Muscle layer of duodenum (tissue), 2 donors: ENCODE measurements at regions not wholly inside any gene's neighbourhood (a gene's known extent, or its start where the extent isn't known, plus 50 kb on each side); places are given as distances from the start of the nearest gene placed in this dataset.
"Not testable (repeated sequence)": the region's sequence is repeated elsewhere in the genome, so short reads cannot be mapped to it uniquely, and the experiment has no call there.

Experiments
- H3K27ac ChIP-seq: one replicate; pipeline ENCODE4 v1.7.0; 2013; ENCODE audit warnings: mild to moderate bottlenecking, low read length
- H3K27me3 ChIP-seq: one replicate; pipeline ENCODE4 v1.7.0; 2013; ENCODE audit warnings: low read depth, mild to moderate bottlenecking, control low read depth, low read length
- H3K36me3 ChIP-seq, 2 donors: one replicate each; pipeline ENCODE4 v1.7.0; 2013; ENCODE audit warnings: low read length in 2 of 2, control low read depth in 1 of 2, mild to moderate bottlenecking in 1 of 2; ENCODE audit not compliant: insufficient read depth in 2 of 2, control insufficient read depth in 1 of 2
- H3K4me1 ChIP-seq, 2 donors: one replicate each; pipeline ENCODE4 v1.7.0; 2013; ENCODE audit warnings: low read length in 2 of 2, mild to moderate bottlenecking in 2 of 2, control low read depth in 1 of 2, moderate library complexity in 1 of 2; ENCODE audit not compliant: insufficient read depth in 2 of 2, control insufficient read depth in 1 of 2
- H3K4me3 ChIP-seq, 2 donors: one replicate each; pipeline ENCODE4 v1.7.0; 2013; ENCODE audit warnings: low read length in 2 of 2, low read depth in 1 of 2, mild to moderate bottlenecking in 1 of 2
- H3K9me3 ChIP-seq, 2 donors: one replicate each; pipeline ENCODE4 v1.7.0; 2013; ENCODE audit warnings: low read length in 2 of 2, control low read depth in 1 of 2, mild to moderate bottlenecking in 1 of 2; ENCODE audit not compliant: control insufficient read depth in 1 of 2
- donor health status: healthy.

DNA sequence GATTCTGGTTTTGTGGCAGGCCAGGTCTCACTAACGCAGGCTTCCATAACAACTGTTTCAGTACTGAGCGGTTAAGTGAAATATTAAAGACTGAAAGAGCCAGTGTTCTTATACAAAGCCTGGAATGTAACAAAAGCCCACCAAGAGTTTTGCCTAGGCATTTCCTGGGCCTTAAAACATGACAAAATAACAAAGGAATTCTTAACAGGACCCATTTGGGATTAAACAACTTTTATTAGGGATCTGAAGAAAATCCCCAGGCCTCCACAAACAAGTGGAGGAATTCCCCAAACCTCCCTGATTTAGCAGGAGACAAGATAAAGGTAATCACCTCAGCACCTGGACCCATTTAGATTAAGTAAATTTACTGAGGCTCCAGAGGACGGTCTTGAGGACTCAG is 799.7 kb upstream of the SPRY2 start:
- Histone ChIP-seq H3K4me3 (no peak overlapping the region), H3K9me3 (no peaks in the 10 kb centered on the region), H3K27me3 (no peaks in the 10 kb centered on the region), H3K4me1 (no peaks in the 10 kb centered on the region), H3K27ac (no peak overlapping the region), H3K36me3 (no peaks in the 10 kb centered on the region)

DNA sequence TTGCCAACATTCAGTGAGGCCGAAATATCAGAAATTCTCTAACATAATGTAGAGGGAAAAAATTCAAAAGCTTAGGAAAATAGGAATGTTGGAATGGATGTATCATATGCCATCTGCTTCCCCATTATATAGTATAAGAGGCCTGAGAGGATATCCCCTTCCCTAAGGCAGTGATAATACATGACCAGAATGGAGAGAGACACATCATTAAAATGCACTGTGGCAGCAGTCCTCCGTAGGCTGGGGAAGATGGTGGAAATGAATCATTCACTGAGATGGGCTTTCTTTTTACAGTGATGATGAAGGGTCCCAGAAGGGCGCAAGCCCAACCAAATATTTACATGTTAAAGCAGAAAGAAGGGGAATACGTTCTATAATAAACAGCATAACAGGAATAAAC is 799.1 kb upstream of the SPRY2 start:
- Histone ChIP-seq H3K9me3 (no peaks in the 10 kb centered on the region), H3K27me3 (no peaks in the 10 kb centered on the region), H3K4me1 (no peaks in the 10 kb centered on the region), H3K36me3 (no peaks in the 10 kb centered on the region), H3K4me3 (no peak overlapping the region), H3K27ac (no peak overlapping the region)

DNA sequence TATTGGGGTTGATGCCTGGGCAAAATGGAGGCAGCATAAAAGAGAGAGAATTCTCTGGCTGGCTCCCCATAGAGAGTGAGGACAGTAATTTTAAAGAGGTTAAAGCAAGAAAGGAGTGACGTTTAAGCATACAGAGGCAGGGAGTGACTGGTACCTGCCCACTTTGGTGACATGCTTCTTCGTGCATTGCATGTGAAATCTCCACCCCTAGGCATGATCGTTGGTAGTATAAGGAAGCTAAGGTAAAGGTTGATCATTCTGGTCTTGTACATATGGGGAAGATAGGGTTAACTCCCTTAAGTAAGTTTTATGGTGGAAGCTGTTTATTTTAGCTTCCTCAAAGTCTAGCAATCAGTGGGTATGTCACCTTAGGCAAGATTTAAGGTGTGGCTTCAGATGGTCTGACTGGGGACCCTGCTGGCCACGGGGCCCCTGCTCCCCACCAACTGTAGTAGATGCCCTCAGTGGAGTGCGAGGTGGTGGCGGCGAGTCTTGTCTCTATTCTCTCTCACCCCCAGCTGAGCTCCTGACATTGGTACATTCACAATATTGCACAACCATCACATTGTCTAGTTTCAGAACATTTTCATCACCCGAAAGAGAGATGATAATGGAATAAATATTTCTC is 797.5 kb upstream of the SPRY2 start:
- no peaks in the 10 kb centered on the region for H3K36me3 ChIP-seq
- H3K27ac ChIP-seq = no peak overlapping the region
- H3K4me1 ChIP-seq = no peaks in the 10 kb centered on the region
- no peak overlapping the region for H3K4me3 ChIP-seq
- no peaks in the 10 kb centered on the region for H3K27me3 ChIP-seq
- H3K9me3 ChIP-seq = no peaks in the 10 kb centered on the region

DNA sequence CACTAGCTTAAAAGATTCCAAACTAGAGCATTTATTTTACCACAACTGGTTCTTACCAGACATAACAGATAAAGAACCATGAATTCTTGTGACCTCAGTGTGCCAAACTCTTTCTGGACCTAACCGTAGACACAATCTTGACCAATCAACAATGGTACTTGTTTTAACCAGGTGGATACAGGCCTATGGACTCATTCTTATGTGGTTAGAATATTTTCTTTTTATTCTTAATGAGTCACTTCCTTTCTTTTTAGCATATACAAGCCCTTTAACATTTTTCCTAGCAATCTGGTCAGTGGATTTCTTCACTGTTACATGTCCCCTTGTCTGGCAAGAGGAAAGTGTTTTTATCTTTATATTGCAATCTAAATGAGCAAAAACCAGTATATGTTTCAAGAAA is 792.1 kb upstream of the SPRY2 start:
- Histone ChIP-seq H3K9me3 (no peaks in the 10 kb centered on the region), H3K4me1 (no peaks in the 10 kb centered on the region), H3K27ac (no peak overlapping the region), H3K27me3 (no peaks in the 10 kb centered on the region), H3K4me3 (no peak overlapping the region), H3K36me3 (no peaks in the 10 kb centered on the region)

DNA sequence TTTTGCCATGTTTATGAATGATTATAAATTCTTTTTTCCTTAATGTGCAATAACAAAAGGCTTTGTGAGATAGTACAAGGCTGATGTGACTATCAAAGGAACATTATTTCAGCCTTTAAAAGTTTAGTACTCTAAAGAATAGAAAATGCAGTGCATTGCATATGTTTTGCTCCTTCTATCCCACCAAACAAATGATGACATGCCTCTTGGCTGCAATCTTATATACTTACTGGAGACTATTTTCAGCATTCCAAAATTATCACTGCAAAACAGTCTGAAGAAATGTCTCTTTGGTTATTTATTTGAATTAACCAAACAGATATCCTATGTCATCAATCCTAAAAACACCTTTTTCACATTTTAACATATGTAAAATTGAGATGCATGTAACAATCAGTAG is 776.5 kb upstream of the SPRY2 start:
- Histone ChIP-seq H3K36me3 (no peaks in the 10 kb centered on the region), H3K4me3 (no peak overlapping the region), H3K9me3 (no peaks in the 10 kb centered on the region), H3K4me1 (no peaks in the 10 kb centered on the region), H3K27me3 (no peaks in the 10 kb centered on the region), H3K27ac (no peak overlapping the region)

DNA sequence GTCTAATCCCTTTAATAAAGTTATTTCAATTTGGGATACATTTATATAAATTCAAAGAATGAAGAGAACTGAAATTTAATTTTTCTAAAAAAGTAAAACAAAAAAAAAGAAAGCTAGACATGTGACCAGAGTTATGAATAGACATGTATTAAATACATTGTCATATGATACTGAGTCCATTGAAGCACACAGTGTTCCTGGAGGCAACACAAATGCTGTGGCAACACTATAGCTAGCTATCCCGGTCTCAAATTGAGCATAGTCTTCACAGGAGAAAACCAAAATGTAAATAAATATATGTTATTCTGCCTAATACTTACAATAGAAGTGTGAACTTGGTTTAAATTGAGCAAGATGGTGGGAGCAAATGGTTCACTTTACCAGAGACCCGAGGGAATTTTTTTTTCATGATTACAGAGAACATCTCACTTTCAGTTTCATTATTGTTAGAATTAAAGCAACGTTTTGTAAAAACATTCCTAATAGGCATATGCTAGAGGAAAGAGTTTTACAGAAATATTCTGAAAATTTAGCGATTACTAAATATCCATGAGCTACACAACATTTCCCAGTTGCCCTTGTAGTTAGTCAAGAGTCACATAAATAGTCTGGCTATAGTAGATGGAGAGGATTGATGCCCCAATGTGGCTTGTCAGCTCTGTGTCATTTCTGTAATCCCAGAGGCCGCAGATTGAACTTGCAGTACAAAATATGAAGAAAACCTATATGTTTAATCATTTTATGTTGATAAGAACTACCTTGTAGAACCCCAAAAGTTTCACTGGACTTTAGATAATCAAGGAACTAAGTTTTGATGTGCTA is 775.7 kb upstream of the SPRY2 start:
- peak overlapping the region in 1 of 2 donors; percentile 38 for H3K4me3 ChIP-seq
- H3K4me1 ChIP-seq = no peaks in the 10 kb centered on the region
- H3K36me3 ChIP-seq = no peaks in the 10 kb centered on the region
- H3K27ac ChIP-seq = no peak overlapping the region
- no peaks in the 10 kb centered on the region for H3K27me3 ChIP-seq
- H3K9me3 ChIP-seq = no peaks in the 10 kb centered on the region

DNA sequence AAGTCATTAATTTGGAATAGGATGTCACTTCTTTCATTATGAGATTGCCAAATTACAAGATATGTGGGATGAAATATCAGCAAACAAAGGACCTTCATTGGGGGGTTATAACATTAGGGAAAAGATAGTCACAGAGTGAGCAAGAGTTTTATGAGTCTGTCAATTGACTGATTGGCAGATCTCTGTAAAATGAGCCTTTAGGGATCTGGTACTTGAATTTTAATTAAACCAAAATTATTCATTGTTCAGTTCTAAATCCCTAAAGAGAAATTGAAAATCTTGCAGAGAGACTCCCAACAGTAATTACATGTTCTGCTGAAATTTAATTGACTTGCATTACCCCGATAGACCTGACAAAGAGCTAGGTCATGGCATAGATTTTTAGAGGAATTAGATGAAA is 768.1 kb upstream of the SPRY2 start:
- H3K27me3 ChIP-seq = no peaks in the 10 kb centered on the region

DNA sequence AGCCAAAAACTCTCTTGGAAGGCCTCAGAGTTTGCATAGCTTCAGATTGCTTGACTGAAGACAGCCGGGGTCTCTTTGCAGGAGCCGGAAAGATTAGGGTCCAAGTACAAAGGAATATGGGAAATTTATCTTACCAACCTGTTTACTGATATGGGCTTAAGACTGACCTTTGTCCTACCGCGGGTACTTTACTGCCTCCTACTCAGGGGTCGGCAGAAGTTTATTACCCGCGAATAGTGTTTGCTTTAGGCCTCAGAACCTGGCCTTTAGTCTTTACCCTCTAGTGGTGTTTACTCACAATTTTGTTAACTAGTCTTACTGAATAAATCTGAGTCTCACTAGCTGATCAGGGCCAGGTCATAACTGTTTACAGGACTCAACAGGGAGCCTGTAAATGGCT is 765.4 kb upstream of the SPRY2 start:
- no peaks in the 10 kb centered on the region for H3K27me3 ChIP-seq
- H3K4me1 ChIP-seq = no peaks in the 10 kb centered on the region
- no peak overlapping the region for H3K27ac ChIP-seq
- no peaks in the 10 kb centered on the region for H3K9me3 ChIP-seq
- H3K36me3 ChIP-seq = no peaks in the 10 kb centered on the region
- no peak overlapping the region for H3K4me3 ChIP-seq

More for the DNA sequence above, 768.1 kb upstream of the SPRY2 start:
- H3K9me3 ChIP-seq = no peaks in the 10 kb centered on the region
- H3K36me3 ChIP-seq = no peaks in the 10 kb centered on the region
- no peak overlapping the region for H3K4me3 ChIP-seq
- no peaks in the 10 kb centered on the region for H3K4me1 ChIP-seq
- H3K27ac ChIP-seq = no peak overlapping the region

DNA sequence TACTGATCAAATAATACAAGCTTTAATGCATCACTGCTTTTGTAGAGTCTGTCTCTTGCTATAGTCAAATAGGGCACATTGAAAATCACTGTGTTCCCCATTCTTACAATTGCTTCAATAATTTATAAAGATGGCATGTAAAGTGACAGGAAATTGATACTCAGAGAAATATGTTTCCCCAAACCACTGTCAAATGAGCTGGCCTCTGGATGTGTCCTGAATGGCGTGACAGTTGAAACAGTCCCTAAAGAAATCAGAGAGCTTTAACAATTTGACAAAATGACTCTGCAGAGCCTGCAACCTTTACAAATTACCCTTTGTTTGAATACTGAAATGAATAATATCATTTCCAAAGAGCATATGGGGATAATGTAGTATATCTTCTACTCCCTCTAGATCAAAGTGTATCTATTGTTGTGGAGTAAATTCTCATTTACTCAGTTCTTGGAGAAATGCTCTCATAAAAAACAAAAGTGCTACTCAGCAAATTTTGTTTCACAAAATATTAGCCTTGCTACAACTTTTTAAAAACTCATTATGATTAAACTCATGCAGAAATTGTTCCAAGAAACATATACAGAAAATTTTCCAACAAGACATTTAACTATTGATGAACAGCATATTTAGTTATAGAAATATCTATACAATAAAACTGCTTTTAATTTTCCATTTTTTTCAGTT is 763.2 kb upstream of the SPRY2 start:
- H3K4me1 ChIP-seq = no peaks in the 10 kb centered on the region
- no peaks in the 10 kb centered on the region for H3K27me3 ChIP-seq
- no peak overlapping the region for H3K27ac ChIP-seq
- H3K4me3 ChIP-seq = no peak overlapping the region
- H3K9me3 ChIP-seq = no peaks in the 10 kb centered on the region
- H3K36me3 ChIP-seq = no peaks in the 10 kb centered on the region

DNA sequence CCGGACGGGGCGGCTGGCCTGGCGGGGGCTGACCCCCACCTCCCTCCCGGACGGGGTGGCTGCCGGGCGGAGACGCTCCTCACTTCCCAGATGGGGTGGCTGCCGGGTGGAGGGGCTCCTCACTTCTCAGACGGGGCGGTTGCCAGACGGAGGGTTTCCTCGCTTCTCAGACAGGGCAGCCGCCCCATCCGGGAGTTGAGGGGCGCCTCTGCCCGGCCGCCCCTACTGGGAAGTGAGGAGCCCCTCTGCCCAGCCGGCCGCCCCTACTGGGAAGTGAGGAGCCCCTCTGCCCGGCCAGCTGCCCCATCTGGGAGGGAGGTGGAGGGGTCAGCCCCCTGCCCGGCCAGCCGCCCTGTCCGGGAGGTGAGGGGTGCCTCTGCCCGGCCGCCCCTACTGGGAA is 761.1 kb upstream of the SPRY2 start:
- H3K4me3 ChIP-seq, H3K27me3 ChIP-seq, H3K27ac ChIP-seq, H3K9me3 ChIP-seq, H3K4me1 ChIP-seq, H3K36me3 ChIP-seq: not testable (repeated sequence)

DNA sequence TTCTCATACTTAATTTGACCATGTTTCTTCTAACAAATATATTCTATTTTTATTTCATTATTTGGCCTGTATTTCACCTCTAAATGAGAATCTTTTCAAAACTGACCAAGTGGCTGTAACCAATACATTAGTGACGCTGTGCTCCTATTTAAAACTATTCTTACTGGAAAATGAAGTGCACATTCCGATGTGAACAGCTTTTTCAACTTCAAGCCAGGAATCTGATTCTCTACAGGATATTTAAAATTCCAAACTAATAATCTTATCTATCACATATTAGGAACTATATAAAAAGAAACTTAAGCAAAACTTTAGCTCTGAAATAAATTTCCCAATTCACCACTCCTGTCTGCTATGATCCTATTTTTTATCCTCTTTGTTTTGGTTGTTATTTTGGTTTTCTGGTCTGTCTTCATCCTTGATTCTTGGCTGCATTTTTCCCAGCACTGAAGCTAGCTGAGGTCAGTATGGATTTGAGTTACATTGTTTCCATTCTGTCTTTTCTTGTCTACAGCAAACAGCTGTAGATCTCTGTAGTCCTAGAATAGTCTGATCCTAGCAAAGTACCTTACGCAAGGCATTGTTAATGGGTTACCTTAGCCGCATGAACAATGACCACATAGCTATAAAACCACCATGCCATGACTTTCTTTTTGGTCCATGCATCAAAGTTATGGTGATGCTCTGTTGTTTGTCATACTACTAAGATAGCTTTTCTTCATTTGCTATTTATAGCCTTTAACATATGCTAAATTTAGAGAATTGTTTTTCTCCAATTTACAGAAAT is 748.6 kb upstream of the SPRY2 start:
- Histone ChIP-seq H3K36me3 (no peaks in the 10 kb centered on the region), H3K4me3 (no peak overlapping the region), H3K4me1 (no peaks in the 10 kb centered on the region), H3K9me3 (no peaks in the 10 kb centered on the region), H3K27me3 (no peaks in the 10 kb centered on the region), H3K27ac (no peak overlapping the region)
